Ovary (tissue), 3 donors: ENCODE measurements at regions not wholly inside any gene's neighbourhood (a gene's known extent, or its start where the extent isn't known, plus 50 kb on each side); places are given as distances from the start of the nearest gene placed in this dataset.

Experiments used
- POLR2A ChIP-seq: fragments of 450-650 bp; IDR thresholded peaks from one replicate; pipeline ENCODE4 v1.6.1; 2017; ENCODE audit warnings: antibody characterized with exemption, mild to moderate bottlenecking, moderate library complexity
- TF ChIP-seq, protein P1 (sequence below), 3 donors: fragments of 450-650 bp in 2 of 3; fragments of 200-600 bp in 1 of 3; IDR thresholded peaks; one replicate each; pipeline versions ENCODE4 v1.5.1 to v1.8.0; 2016 to 2022; ENCODE audit warnings: antibody characterized with exemption in 3 of 3, mild to moderate bottlenecking in 1 of 3
- donor health status: DM: no; HTN: no; CAD: no.

DNA sequence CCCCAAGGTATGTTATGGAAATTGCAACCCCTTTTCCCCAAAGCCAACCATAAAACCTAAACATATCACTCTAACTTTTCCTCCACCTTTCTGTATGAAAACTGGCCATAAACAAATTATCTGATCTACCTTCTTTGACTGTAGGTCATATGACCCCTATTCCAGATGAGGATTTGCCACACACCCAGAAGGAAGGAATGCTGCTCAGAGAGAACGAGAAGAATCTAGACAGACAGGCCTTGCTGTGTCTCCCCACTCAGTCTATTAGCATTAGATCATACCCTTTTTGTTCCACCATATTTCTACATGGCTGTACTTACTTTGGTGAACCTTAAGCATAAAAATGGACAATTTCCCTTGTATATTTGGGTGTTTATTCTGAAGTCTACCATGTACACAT is 113.0 kb upstream of the PHYHIPL start:
- TF ChIP-seq, protein P1, sequence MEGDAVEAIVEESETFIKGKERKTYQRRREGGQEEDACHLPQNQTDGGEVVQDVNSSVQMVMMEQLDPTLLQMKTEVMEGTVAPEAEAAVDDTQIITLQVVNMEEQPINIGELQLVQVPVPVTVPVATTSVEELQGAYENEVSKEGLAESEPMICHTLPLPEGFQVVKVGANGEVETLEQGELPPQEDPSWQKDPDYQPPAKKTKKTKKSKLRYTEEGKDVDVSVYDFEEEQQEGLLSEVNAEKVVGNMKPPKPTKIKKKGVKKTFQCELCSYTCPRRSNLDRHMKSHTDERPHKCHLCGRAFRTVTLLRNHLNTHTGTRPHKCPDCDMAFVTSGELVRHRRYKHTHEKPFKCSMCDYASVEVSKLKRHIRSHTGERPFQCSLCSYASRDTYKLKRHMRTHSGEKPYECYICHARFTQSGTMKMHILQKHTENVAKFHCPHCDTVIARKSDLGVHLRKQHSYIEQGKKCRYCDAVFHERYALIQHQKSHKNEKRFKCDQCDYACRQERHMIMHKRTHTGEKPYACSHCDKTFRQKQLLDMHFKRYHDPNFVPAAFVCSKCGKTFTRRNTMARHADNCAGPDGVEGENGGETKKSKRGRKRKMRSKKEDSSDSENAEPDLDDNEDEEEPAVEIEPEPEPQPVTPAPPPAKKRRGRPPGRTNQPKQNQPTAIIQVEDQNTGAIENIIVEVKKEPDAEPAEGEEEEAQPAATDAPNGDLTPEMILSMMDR (IDR thresholded peaks at IDR 0.05) = no peak
- TF ChIP-seq POLR2A = no peak
